NCI-H2107 treated with DMSO at 0.1 percent for 48 hours (cell line): ENCODE measurements at regions not wholly inside any gene's neighbourhood (a gene's known extent, or its start where the extent isn't known, plus 50 kb on each side); places are given as distances from the start of the nearest gene placed in this dataset.
"Not testable (repeated sequence)": the region's sequence is repeated elsewhere in the genome, so short reads cannot be mapped to it uniquely, and the experiment has no call there.

Experiments used
- DNase-seq: peaks from one replicate; lab custom pipeline; 2025; ENCODE audit not compliant: unreplicated experiment; lab: John Stamatoyannopoulos, UW

GRCh38 chrX:55981603-55982002 lies 250.6 kb upstream of the KLF8 start:
- DNase-seq = no peak

GRCh38 chrX:55996649-55997048 lies 235.5 kb upstream of the KLF8 start:
- no peak for DNase-seq

- no peak for DNase-seq
These were observed 232.0 kb upstream of the KLF8 start for GRCh38 chrX:56000174-56000573.

- DNase-seq = no peak
These were observed 231.4 kb upstream of the KLF8 start for GRCh38 chrX:56000729-56001128.

- DNase-seq = peak; percentile 9
These were observed 206.1 kb upstream of the KLF8 start for GRCh38 chrX:56025872-56026571.

GRCh38 chrX:56026815-56027214 lies 205.3 kb upstream of the KLF8 start:
- DNase-seq = peak; percentile 76

GRCh38 chrX:56029188-56029587 lies 203.0 kb upstream of the KLF8 start:
- no peak for DNase-seq

- DNase-seq = no peak
These were observed 202.5 kb upstream of the KLF8 start for GRCh38 chrX:56029691-56030090.

- DNase-seq = no peak
These were observed 200.7 kb upstream of the KLF8 start for GRCh38 chrX:56031409-56031808.

- DNase-seq = no peak
These were observed 198.5 kb upstream of the KLF8 start for GRCh38 chrX:56033495-56034180.

- DNase-seq = not testable (repeated sequence)
These were observed 179.4 kb upstream of the KLF8 start for GRCh38 chrX:56052673-56053330.

- no peak for DNase-seq
These were observed 174.8 kb upstream of the KLF8 start for GRCh38 chrX:56057325-56057724.

GRCh38 chrX:56066016-56066415 lies 166.1 kb upstream of the KLF8 start:
- no peak for DNase-seq

GRCh38 chrX:56068274-56068758 lies 163.8 kb upstream of the KLF8 start:
- DNase-seq = no peak

GRCh38 chrX:56069299-56069931 lies 162.7 kb upstream of the KLF8 start:
- no peak for DNase-seq

- no peak for DNase-seq
These were observed 142.8 kb upstream of the KLF8 start for GRCh38 chrX:56089376-56089775.

- no peak for DNase-seq
These were observed 132.9 kb upstream of the KLF8 start for GRCh38 chrX:56099271-56099670.

- DNase-seq = no peak
These were observed 124.8 kb upstream of the KLF8 start for GRCh38 chrX:56107320-56107719.

- DNase-seq = no peak
These were observed 118.2 kb upstream of the KLF8 start for GRCh38 chrX:56113785-56114436.

- no peak for DNase-seq
These were observed 117.7 kb upstream of the KLF8 start for GRCh38 chrX:56114437-56114787.

GRCh38 chrX:56120242-56120641 lies 111.9 kb upstream of the KLF8 start:
- no peak for DNase-seq
